HL-60 (cell line): ENCODE measurements at regions not wholly inside any gene's neighbourhood (a gene's known extent, or its start where the extent isn't known, plus 50 kb on each side); places are given as distances from the start of the nearest gene placed in this dataset.

ENCODE experiments used
- CTCF ChIP-seq: IDR thresholded peaks from one replicate; pipeline ENCODE4 v1.5.1; 2011; ENCODE audit warnings: low read length, control low read depth, inconsistent platforms; ENCODE audit not compliant: insufficient read depth
- POLR2AphosphoS5 ChIP-seq: IDR thresholded peaks from 2 replicates; pipeline ENCODE4 v1.6.1; 2012; ENCODE audit warnings: low read depth

DNA sequence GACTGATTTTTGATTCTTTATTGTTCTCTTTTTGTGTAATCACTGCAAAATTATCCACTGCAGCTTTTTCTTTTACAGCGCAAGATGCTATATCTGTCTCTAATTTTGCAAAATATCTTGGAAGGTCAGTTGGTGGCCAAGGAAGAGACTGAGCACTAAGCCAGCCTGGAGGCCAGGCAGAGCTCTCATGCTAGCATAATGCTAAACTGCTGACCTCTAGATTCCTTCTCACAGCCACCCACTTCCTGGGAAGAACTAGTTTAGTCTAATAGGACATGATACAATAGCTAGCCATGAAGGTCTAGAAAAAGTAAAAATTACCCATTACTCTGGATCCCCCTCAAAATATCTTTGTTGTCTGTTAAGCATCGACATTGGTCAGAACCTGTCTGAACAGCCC is 227.2 kb upstream of the ARHGAP20 start:
- no peak for TF ChIP-seq CTCF
- TF ChIP-seq POLR2AphosphoS5, result no peak
